GM19238 (cell line): ENCODE measurements at regions not wholly inside any gene's neighbourhood (a gene's known extent, or its start where the extent isn't known, plus 50 kb on each side); places are given as distances from the start of the nearest gene placed in this dataset.
"Not testable (repeated sequence)": the region's sequence is repeated elsewhere in the genome, so short reads cannot be mapped to it uniquely, and the experiment has no call there.

Experiments used
- DNase-seq: peaks from one replicate; pipeline ENCODE4 v3.0.0; 2011; ENCODE audit warnings: low spot score; ENCODE audit not compliant: insufficient read length

DNA sequence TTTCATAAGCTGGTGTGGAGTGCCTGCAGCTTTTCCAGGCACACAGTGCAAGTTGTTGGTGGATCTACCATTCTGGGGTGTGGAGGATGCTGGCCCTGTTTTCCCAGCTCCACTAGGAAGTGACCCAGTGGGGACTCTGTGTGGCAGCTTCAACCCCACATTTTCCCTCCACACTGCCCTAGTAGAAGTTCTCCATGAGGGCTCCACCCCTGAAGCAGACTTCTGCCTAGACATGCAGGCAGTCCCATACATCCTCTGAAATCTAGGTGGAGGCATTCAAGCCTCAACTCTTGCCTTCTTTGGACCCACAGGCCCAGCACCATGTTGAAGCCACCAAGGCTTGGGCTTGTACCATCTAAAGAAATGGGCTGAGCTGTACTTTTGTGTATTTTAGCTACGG lies 206.2 kb upstream of the GRM7 start:
- DNase-seq: no peak

DNA sequence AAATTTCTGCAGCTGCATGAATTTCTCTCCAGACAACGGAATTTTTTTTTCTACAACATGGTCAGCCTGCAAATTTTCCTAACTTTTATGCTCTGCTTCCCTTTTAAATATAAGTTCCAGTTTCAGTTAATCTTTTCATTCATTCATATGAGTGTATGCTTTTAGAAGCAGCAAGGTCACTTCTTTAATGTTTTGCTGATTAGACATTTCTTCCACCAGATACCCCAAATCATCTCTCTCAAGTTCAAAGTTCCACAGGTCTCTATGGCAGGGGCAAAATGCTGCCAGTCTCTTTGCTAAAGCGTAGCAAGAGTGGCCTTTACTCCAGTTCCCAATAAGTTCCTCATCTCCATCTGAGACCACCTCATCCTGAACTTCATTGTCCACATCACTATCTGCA lies 205.6 kb upstream of the GRM7 start:
- DNase-seq: no peak

DNA sequence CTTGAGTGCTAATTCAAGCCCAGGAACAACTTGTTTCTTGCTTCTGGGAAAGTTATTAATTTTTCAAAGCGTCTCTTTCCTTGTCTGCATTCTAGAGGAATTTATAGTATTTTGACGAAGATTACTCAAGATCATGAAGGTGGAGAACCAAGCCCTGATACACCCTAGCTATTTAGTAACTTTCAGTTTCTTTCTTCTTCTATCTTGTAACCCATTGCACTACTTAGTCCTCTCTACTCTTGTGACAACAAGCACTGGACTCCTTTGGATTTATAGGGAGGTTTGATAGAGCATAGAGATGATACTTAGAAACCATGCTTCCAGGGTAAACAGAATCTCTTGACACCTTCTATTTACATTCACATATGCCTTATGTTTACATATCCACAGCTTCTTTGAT lies 203.3 kb upstream of the GRM7 start:
- no peak for DNase-seq

DNA sequence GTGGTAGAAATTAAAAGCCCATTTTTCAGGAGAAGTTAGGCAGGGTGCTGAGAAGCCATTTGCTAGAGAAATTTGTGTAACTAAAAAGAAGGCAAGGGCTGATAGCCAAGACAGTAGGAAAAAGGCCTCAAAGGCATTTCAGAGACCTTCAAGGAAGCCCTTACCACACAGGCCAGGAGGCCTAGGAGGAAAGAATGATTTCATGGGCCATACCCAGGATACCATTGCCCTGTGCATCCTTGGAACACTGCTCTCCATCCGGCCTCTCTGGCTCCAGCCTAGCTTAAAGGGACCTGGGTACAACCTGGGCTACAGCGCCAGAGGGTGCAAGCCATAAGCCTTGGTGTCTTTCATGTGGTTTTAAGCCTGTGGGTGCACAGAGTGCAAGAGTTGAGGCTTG lies 193.6 kb upstream of the GRM7 start:
- no peak for DNase-seq

DNA sequence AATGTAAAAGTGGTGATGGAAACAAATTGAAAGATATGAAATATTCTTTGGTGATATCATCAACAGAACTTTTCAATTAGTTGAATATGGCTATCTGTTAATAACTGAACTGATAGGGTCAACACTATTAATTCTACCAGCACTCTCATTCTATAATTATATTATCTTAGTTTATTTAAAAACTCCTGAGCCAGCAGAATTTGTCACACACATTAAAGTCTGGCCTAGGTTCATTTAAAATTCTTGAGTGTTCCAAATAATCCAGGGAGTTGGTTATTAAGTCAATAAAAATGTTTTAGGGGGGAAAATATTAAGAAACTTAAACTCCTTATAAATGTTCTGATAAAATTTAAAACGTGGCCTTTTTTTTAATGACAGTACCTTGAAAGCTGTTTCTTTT lies 189.6 kb upstream of the GRM7 start:
- no peak for DNase-seq

DNA sequence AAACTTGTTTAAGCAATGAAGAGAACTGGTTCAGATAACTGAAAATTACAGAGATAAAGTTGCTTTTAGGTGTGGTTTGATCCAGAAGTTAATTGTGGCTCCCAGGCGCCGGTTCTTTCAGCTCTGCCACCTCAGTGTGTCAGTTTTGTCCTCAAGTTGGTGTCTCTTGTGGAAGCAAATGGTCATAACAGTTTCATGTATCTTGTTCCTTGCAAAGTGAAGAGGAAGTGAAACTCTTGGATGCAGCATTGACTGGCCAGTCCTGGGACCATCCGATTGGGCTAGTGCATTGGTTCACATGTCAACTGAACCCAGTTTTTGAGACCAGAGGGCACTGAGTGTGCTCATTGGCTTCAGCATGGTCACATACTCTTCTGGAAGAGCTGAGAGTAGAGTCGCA lies 181.4 kb upstream of the GRM7 start:
- no peak for DNase-seq

DNA sequence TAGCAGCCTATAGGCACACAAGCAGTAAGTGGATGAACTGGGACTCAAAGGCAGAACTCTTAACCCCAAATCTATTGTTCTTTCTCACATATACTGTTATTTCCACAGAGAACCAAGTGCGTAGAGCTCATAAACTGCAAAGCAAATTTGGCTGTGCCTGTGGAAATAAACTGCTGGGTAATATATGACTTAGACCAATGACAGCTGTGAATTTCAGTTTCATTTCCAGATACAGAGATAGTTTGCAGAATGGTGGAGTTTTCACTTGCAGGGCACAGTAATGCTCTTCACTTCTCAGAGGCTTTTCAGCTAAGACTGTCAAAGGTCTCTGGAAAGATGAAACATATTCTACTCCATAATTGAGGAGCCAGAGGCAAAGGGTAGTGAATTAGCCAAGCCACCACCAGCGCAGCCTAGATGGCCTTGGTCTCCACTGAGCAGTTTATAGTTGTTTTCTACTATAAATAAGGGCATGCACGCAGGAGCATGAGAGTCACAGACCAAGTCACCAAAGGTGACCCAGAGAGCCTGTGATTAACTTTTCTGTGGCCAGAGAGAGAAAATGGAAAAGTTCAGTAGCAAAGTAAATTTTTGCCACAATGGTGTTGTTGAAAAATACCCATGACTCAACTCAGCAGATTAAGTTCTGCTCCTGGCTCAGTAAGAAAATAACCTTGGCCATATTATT lies 180.7 kb upstream of the GRM7 start:
- DNase-seq: peak; percentile 1

DNA sequence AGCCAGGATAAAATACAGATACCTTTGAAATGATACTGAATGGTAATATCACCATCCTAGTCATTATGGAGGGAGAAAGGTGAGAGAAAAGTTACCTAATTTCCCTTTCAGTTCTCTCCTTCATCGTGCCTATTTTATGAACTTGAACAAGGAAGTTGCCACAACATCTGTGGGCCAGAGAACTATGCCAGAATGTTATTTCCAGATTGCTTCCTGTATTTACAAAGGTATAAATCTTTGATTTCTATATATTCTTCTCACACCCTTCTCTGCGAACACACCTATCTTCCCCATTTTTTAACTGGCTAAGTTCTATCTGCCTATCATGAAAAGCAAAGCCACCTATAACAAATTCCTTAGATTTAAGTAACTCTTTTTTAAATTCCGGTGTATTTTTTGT lies 163.6 kb upstream of the GRM7 start:
- no peak for DNase-seq

DNA sequence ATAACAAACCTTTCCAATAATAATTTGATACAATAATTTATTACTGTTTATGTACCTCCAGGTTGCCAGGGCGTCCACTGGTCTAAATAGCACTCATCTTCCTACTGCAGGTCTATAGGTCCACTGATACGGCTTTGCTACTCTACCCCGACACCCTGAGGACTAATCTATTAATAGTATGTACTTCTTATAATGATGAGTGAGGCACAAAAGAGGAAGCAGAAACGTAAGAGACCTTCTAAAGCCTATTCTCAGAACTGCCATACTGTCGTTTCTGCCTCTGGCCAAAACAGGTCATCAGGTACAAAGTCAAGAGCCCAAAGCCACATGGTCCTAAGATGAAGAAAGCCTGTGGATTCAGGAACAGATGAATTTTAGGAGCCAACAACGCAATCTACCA lies 163.2 kb upstream of the GRM7 start:
- no peak for DNase-seq

DNA sequence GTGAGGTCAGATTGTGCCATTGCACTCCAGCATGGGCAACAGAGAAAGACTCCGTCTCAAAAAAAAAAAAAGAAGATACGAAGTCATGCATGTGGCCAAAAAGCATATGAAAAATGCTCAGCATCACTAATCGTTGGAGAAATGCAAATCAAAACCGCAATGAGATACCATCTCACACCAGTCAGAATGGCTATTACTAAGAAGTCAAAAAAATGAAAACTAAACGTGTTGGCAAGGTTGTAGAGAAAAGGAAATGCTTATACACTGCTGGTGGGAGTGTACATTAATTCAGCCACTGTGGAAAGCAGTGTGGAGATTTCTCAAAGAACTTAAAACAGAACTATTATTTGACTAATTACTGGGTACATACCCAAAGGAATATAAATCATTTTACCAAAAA lies 156.1 kb upstream of the GRM7 start:
- not testable (repeated sequence) for DNase-seq

DNA sequence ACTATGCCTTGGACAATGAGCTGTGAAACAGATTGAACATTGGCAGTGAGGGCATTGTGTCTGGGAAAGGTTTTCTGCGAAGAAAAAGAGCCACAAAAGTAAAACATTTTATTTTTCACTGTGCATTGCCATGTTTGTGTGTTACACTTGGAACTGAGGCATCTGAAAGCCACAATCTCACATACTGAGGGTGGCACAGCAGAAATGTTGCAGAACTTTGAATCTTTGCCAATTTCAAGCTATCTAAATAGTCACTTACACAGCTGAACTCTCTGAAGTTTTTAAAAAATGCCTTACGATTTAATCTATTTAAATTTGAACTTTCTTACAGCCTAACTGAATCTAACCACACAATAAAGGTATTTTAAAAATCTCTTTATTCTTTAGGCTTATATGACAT lies 154.1 kb upstream of the GRM7 start:
- no peak for DNase-seq

DNA sequence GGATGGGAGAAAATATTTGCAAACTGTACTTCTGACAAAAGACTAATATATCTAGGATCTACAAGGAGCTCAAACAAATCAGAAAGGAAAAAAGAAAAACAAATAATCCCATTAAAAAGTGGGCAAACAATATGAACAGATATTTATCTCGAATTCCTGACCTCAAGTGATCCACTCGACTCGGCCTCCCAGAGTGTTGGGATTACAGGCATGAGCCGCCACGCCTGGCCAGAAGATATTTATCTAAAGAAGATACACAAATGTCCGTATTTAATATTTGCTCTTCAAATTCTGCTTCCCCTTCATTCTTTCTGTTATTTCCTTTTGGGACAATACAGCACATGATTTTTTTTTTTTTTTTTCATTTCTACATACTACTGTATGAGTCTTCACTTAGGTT lies 151.7 kb upstream of the GRM7 start:
- DNase-seq: no peak

DNA sequence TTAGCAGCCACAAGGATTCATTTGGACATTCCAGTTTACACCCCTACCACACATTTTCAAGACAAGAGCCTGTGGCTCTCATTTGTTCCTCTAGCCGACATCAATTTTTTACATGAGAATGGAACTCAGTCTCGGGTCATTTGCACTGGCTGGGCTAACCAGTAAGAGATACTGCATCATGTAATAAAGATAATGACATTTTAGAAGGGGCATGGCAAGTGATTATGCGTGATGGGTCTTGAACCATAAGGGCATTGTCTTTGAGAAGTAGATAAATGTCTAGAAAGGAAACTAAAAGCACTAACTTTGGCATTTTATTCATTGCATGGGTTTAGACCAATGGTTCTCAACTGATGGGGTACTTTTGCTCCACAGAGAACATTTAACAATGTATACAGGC lies 146.0 kb upstream of the GRM7 start:
- DNase-seq: no peak

DNA sequence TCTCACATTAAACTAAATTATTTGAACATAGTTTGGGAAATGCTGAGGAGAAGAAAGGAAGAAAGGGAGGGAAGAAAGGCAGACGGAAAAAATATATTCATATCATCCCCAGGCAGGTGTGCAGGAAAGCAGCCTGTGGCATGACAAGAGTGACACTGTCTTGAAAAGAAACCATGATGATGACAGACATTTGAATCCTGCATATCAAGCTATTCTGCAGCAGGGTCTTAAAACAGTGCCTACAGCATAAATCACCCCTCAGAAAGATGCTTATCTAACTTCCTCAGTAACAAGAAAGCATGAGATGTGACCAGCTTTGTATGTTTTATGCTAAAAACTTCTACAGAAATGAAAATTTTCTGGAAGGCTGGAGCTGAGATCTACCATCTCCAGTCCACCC lies 144.5 kb upstream of the GRM7 start:
- no peak for DNase-seq

DNA sequence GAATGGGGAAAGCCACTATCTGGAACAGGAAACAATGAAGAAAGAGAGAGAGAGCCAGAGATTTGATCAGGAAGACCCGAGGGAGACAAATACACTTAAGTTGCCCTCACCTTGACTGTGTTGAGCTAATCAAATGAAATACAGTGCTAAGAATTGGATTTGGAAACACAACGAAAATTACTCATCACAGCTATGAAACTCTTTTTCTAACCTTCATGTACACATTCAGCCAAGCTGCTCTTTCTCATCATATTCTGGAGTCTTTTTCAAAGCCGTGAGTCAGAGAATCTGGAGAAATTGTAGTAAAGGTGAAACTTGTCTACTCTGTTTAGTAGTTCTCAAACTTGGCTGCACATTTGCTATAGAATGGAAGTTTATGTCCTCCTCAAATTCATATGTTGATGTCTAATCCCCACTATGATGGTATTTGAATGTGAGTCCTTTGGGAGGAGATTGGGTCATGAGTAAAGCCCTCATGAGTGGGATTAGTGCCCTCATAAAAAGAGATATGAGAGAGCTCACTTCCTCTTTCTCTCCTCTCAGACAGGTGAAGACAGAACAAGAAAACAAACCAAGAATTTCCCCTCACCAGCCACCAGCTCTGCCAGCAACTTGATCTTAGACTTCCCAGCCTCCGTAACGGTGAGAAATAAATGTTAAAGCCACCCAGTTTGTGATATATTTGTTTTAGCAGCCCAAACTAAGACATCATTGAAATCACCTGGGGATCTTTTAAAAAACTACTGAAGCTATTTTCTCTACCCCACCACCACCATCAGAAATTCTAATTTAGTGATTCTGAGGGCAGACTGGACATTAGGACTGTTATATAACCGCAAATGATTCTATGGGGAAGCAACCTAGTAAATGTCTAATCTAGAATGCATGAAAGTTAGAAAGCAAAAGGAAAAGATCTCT lies 143.6 kb upstream of the GRM7 start:
- DNase-seq: no peak

DNA sequence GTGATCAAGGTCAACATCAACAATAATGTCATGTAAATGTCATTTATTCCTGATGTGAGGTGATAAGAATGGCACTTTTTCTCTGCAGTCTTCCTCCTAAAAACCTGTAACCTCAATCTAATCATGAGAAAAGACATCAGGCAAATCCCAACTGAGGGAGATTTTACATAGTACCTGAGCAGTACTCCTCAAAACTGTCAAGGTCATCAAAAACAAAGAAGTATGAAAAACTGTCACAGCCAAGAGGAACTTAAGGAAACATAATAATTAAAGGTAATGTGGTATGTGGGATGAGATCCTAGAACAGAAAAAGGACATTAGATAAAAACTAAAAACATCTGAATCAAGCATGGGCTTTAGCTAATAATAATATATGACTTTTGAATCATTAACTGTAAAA lies 140.9 kb upstream of the GRM7 start:
- DNase-seq: no peak

DNA sequence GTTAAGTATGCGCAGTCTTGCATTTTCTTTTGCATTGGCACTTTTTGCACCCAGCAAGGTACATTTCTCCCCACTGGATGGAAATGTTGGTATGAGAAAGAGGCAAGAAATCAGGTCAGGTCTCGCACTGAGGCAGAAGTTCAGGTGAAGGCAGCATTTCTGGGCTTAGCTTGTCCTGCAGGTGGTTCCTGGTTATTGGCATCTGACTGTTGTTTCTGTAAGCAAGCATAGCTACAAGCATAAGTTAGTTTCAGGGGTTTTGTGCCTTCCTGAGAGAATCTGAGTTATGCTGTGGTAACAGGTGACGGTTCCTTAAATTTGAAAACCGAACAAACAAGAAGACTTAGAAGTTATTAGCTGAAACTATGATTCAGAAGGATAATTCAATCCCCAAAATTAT lies 139.4 kb upstream of the GRM7 start:
- DNase-seq: no peak

DNA sequence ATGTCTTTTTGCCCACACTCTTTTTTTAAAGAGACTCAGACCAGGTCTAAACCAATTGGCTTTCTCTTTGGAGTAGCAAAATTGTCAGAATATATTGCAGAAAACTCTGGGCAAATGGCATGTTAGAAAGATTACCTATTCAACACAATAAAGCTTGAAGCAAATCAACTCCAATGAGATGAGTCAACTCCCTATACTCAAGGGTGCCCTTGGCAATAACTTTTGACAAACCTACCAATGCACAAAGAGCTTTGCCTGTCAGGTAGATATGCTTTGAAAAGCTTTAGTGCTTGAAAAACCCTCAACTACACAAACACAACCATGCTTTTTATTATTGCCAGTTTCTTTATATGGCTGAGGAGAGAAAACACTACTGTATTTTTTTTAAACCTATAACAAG lies 137.7 kb upstream of the GRM7 start:
- DNase-seq: no peak

DNA sequence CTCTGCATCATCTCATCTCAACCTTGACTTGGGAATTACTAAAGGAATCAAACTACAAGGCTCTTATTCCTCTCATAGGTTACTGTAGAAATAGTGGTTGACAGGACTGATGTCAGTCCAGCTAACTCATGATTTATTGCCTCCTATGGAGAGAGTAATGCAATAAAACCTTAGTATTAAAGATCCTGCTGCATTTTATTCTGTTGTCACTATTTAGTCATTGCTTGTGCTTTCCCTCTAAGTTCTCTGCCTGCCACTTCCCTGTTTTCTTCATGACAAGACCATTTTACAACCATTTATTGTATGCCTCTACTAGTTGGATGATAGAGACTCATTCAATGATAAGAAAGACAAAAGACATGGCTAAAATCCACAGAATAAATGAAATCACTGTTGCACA lies 134.1 kb upstream of the GRM7 start:
- DNase-seq: no peak

DNA sequence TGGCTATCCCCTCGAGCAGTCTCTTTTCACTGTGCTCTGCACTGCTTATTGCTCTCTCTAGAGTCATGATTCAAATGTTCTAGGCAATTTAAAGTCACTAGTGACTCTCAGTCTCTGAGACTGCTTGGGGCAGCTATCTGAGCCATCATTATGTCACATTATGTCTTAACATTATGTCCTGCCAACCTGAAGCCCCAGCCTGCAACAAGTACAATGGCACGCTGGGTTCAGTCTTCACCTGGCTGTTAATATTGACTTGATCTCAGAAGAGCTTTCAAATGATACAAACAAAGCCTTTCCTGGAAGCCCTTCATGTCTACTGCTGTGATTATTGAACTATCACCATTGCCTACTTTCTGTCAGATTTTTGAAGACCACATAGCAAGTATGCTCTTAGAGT lies 128.1 kb upstream of the GRM7 start:
- no peak for DNase-seq

DNA sequence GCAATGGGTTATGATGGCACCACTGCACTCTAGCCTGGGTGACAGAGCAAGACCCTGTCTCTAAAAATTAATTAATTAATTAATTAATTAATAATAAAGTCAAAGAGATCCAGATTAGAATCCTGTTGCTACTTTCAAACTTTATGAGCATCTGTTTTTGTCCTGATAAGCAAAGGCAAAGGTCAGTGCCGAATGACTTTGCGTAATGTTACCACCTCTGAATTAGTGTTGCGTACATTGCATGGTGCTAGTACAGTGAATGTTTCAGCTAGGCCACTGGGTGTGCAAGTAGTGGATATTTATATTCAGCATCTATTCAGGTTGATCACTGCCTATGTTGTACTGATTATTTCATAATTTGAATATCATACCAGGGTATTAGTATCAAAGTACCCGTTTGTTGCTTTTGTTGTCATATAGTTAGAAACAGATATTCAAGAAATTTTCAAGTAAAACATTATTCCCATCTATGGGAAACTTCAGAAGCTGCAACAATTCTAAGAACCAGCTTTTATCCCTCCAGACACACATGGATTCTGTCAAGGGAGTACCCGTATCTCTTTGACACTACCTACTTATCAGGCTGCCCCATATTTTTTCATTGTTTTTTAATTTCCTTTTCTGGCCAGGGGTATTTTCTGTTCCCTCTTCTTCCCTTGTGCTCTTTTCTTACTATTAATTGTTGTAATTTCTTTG lies 127.1 kb upstream of the GRM7 start:
- no peak for DNase-seq

DNA sequence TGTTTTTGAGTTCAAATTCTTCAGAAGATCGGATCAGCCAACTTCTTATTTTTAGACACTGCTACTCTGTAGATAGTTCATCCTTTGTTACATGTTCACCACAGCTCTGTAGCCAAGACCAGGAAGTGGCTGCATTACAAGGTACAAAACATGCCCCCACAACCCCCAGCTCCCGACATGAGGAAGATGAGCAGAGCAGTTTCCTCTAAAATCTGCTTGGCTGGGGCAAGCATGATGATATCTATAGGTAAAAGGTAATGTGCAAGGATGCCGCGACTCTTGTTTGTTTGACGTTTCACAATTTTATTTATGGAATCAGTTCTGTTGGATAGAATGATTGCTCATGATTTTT lies 126.5 kb upstream of the GRM7 start:
- DNase-seq: no peak
